ENCODE measurements at regions not wholly inside any gene's neighbourhood (a gene's known extent, or its start where the extent isn't known, plus 50 kb on each side); places are given as distances from the start of the nearest gene placed in this dataset.
"Not testable (repeated sequence)": the region's sequence is repeated elsewhere in the genome, so short reads cannot be mapped to it uniquely, and the experiment has no call there.

- peaks cover 4% of the 10 kb centered on the region for H3K4me1 ChIP-seq
- no TSS peak for BruUV-seq (replicated peaks)
These were observed 111.0 kb upstream of the ANKRD30BL start for GRCh38 chr2:132272713-132273112.

GRCh38 chr2:132273585-132273984 lies 111.8 kb upstream of the ANKRD30BL start:
- peaks cover 25% of the 10 kb centered on the region for H3K9me3 Mint-ChIP-seq (ENCODE audit: unreplicated experiment)
- BruUV-seq (replicated peaks); H3K4me1 ChIP-seq; H3K27me3 ChIP-seq (replicated peaks; ENCODE audit: control insufficient read depth, insufficient read depth, low read length); intact Hi-C loops (cut with micrococcal nuclease; ENCODE audit: unreplicated experiment); H3K9me3 ChIP-seq; H3K36me3 ChIP-seq (ENCODE audit: control insufficient read depth, insufficient read depth, low read length); POLR2A ChIA-PET; H3K4me3 ChIP-seq (ENCODE audit: low read depth, low read length); CTCF ChIA-PET; H3K4me1 Mint-ChIP-seq (ENCODE audit: low read depth, unreplicated experiment); H3K4me3 Mint-ChIP-seq (ENCODE audit: unreplicated experiment); H3K27me3 Mint-ChIP-seq (ENCODE audit: insufficient read depth, unreplicated experiment); H3K36me3 Mint-ChIP-seq (ENCODE audit: insufficient read depth, unreplicated experiment); DNase-seq; H3K27ac Mint-ChIP-seq (ENCODE audit: unreplicated experiment): not testable (repeated sequence)

More at GRCh38 chr2:132272713-132273112, 111.0 kb upstream of the ANKRD30BL start:
- Histone ChIP-seq H3K9me3 (no peaks in the 10 kb centered on the region), H3K36me3 (ENCODE audit: control insufficient read depth, insufficient read depth, low read length) (no peaks in the 10 kb centered on the region), H3K27me3 (replicated peaks; ENCODE audit: control insufficient read depth, insufficient read depth, low read length) (no peaks in the 10 kb centered on the region), H3K4me3 (ENCODE audit: low read depth, low read length) (no peak overlapping the region)
- Mint-ChIP-seq H3K4me1 (ENCODE audit: low read depth, unreplicated experiment) (no peaks in the 10 kb centered on the region), H3K36me3 (ENCODE audit: insufficient read depth, unreplicated experiment) (no peaks in the 10 kb centered on the region), H3K27ac (ENCODE audit: unreplicated experiment) (no peak overlapping the region), H3K4me3 (ENCODE audit: unreplicated experiment) (no peak overlapping the region), H3K27me3 (ENCODE audit: insufficient read depth, unreplicated experiment) (no peaks in the 10 kb centered on the region), H3K9me3 (ENCODE audit: unreplicated experiment) (peaks cover 20% of the 10 kb centered on the region)
- intact Hi-C loops (cut with micrococcal nuclease; ENCODE audit: unreplicated experiment) = no loop called here
- TF ChIP-seq, protein P1, sequence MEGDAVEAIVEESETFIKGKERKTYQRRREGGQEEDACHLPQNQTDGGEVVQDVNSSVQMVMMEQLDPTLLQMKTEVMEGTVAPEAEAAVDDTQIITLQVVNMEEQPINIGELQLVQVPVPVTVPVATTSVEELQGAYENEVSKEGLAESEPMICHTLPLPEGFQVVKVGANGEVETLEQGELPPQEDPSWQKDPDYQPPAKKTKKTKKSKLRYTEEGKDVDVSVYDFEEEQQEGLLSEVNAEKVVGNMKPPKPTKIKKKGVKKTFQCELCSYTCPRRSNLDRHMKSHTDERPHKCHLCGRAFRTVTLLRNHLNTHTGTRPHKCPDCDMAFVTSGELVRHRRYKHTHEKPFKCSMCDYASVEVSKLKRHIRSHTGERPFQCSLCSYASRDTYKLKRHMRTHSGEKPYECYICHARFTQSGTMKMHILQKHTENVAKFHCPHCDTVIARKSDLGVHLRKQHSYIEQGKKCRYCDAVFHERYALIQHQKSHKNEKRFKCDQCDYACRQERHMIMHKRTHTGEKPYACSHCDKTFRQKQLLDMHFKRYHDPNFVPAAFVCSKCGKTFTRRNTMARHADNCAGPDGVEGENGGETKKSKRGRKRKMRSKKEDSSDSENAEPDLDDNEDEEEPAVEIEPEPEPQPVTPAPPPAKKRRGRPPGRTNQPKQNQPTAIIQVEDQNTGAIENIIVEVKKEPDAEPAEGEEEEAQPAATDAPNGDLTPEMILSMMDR (IDR thresholded peaks at IDR 0.05; ENCODE audit: insufficient read depth in 1 of 2, low read depth in 1 of 2, low read length in 1 of 2, severe bottlenecking in 1 of 2, unreplicated experiment in 1 of 2) = no peak
- CTCF ChIA-PET = no interaction called here
- DNase-seq = no peak
- POLR2A ChIA-PET = no interaction called here

DNA sequence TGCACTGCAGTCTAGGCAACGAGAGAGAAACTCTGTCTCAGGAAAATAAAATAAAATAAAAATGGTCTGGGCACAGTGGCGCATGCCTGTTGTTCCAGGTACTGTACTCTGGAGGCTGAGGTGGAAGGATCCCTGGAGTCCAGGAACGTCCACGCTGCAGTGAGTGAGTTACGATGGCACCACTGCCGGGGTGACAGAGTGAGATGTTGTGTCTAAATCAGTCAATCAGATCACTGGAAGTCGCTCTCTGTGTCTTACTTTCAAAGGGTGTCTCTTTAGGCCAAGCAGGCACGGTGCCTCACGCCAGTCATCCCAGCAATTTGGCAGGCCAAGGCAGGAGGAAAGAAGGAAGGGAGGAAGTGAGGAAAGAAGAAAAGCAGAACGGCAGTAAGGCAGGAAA lies 112.2 kb upstream of the ANKRD30BL start:
- H3K27ac Mint-ChIP-seq (ENCODE audit: unreplicated experiment) = no peak overlapping the region
- ChIA-PET CTCF (no interaction called here), POLR2A (no interaction called here)
- H3K27me3 ChIP-seq (replicated peaks; ENCODE audit: control insufficient read depth, insufficient read depth, low read length) = no peaks in the 10 kb centered on the region
- H3K36me3 ChIP-seq (ENCODE audit: control insufficient read depth, insufficient read depth, low read length) = no peaks in the 10 kb centered on the region
- H3K9me3 ChIP-seq = no peaks in the 10 kb centered on the region
- H3K4me3 Mint-ChIP-seq (ENCODE audit: unreplicated experiment) = no peak overlapping the region
- H3K4me1 ChIP-seq = no peaks in the 10 kb centered on the region
- TF ChIP-seq, protein P1 (IDR thresholded peaks at IDR 0.05; ENCODE audit: insufficient read depth in 1 of 2, low read depth in 1 of 2, low read length in 1 of 2, severe bottlenecking in 1 of 2, unreplicated experiment in 1 of 2) = no peak
- no TSS peak for BruUV-seq (replicated peaks)
- no peak overlapping the region for H3K4me3 ChIP-seq (ENCODE audit: low read depth, low read length)
- intact Hi-C loops (cut with micrococcal nuclease; ENCODE audit: unreplicated experiment) = no loop called here
- H3K36me3 Mint-ChIP-seq (ENCODE audit: insufficient read depth, unreplicated experiment) = no peaks in the 10 kb centered on the region
- no peak for DNase-seq
- H3K9me3 Mint-ChIP-seq (ENCODE audit: unreplicated experiment) = peaks cover 25% of the 10 kb centered on the region
- no peaks in the 10 kb centered on the region for H3K27me3 Mint-ChIP-seq (ENCODE audit: insufficient read depth, unreplicated experiment)
- H3K4me1 Mint-ChIP-seq (ENCODE audit: low read depth, unreplicated experiment) = no peaks in the 10 kb centered on the region

DNA sequence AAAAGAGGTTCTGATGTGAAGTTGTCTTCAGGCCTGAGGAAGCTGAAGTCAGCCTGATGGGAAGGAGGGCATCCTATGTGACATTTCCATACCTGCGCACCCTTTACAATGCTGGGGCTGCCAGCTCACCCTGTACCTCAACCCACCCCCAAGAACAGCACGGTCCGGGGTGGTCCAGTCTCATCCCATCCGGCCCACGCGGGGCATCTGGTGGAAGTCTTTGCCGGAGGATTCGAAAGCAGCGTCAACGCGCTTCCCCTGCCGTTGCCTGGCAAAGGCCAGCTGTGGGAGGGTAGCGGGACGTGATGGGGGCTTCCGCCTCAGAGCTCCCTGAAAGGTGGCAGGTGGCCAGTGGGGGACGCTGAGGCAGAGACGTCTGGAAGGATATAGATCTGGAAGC lies 113.6 kb upstream of the ANKRD30BL start:
- TF ChIP-seq, protein P1 (IDR thresholded peaks at IDR 0.05; ENCODE audit: insufficient read depth in 1 of 2, low read depth in 1 of 2, low read length in 1 of 2, severe bottlenecking in 1 of 2, unreplicated experiment in 1 of 2) = no peak
- no peaks in the 10 kb centered on the region for H3K36me3 Mint-ChIP-seq (ENCODE audit: insufficient read depth, unreplicated experiment)
- ChIA-PET CTCF (no interaction called here), POLR2A (no interaction called here)
- Histone ChIP-seq H3K4me3 (ENCODE audit: low read depth, low read length) (no peak overlapping the region), H3K27me3 (replicated peaks; ENCODE audit: control insufficient read depth, insufficient read depth, low read length) (no peaks in the 10 kb centered on the region), H3K4me1 (no peaks in the 10 kb centered on the region), H3K36me3 (ENCODE audit: control insufficient read depth, insufficient read depth, low read length) (no peaks in the 10 kb centered on the region), H3K9me3 (no peaks in the 10 kb centered on the region)
- H3K4me3 Mint-ChIP-seq (ENCODE audit: unreplicated experiment) = no peak overlapping the region
- intact Hi-C loops (cut with micrococcal nuclease; ENCODE audit: unreplicated experiment) = no loop called here
- DNase-seq = no peak
- no TSS peak for BruUV-seq (replicated peaks)
- H3K9me3 Mint-ChIP-seq (ENCODE audit: unreplicated experiment) = peaks cover 25% of the 10 kb centered on the region
- H3K4me1 Mint-ChIP-seq (ENCODE audit: low read depth, unreplicated experiment) = no peaks in the 10 kb centered on the region
- H3K27me3 Mint-ChIP-seq (ENCODE audit: insufficient read depth, unreplicated experiment) = no peaks in the 10 kb centered on the region
- H3K27ac Mint-ChIP-seq (ENCODE audit: unreplicated experiment) = no peak overlapping the region
